Neural progenitor cell (in vitro differentiated cells): ENCODE measurements at regions not wholly inside any gene's neighbourhood (a gene's known extent, or its start where the extent isn't known, plus 50 kb on each side); places are given as distances from the start of the nearest gene placed in this dataset.

Source experiments
- DNase-seq: peaks from one replicate; pipeline ENCODE4 v3.0.0-alpha.2; 2016; ENCODE audit warnings: low spot score
- H2AFZ ChIP-seq: fragments of 200-600 bp; sonication (generic); replicated peaks from 2 replicates; pipeline ENCODE4 v1.6.1; 2016; ENCODE audit warnings: antibody characterized with exemption
- H3F3A ChIP-seq: fragments of 200-600 bp; sonication (generic); 2 replicates; pipeline ENCODE4 v1.6.1; 2016; ENCODE audit warnings: antibody characterized with exemption, low read depth
- H3K27ac ChIP-seq: fragments of 200-600 bp; sonication (generic); 2 replicates; pipeline ENCODE4 v1.5.1; 2016; ENCODE audit warnings: mild to moderate bottlenecking
- H3K27me3 ChIP-seq: fragments of 200-600 bp; sonication (generic); 2 replicates; pipeline ENCODE4 v1.6.1; 2016; ENCODE audit warnings: mild to moderate bottlenecking, moderate library complexity
- H3K36me3 ChIP-seq: fragments of 200-600 bp; sonication (generic); 2 replicates; pipeline ENCODE4 v1.5.1; 2016
- H3K4me1 ChIP-seq: fragments of 200-600 bp; sonication (generic); 2 replicates; pipeline ENCODE4 v1.6.1; 2016; ENCODE audit warnings: mixed run types
- H3K4me2 ChIP-seq: fragments of 200-600 bp; sonication (generic); 2 replicates; pipeline ENCODE4 v1.6.1; 2016
- H3K4me3 ChIP-seq: fragments of 200-600 bp; sonication (generic); 2 replicates; pipeline ENCODE4 v1.5.1; 2016
- H3K79me2 ChIP-seq: fragments of 200-600 bp; sonication (generic); 2 replicates; pipeline ENCODE4 v1.6.1; 2016; ENCODE audit warnings: low read depth
- H3K9ac ChIP-seq: fragments of 200-600 bp; sonication (generic); 2 replicates; pipeline ENCODE4 v1.6.1; 2016
- H3K9me3 ChIP-seq: fragments of 200-600 bp; sonication (generic); 2 replicates; pipeline ENCODE4 v1.5.1; 2016; ENCODE audit warnings: low read depth
- H4K20me1 ChIP-seq: fragments of 200-600 bp; sonication (generic); 2 replicates; pipeline ENCODE4 v1.6.1; 2016; ENCODE audit warnings: low read depth
- H3K27ac Mint-ChIP-seq: 3 replicates; pipeline ENCODE4 v1.8.0; 2021; ENCODE audit warnings: mixed read lengths
- H3K27me3 Mint-ChIP-seq: 2 replicates; pipeline ENCODE4 v1.8.0; 2022; ENCODE audit warnings: low read depth, mild to moderate bottlenecking, inconsistent platforms, moderate library complexity, mixed read lengths; ENCODE audit not compliant: insufficient read depth
- H3K36me3 Mint-ChIP-seq: 3 replicates; pipeline ENCODE4 v1.8.0; 2021; ENCODE audit warnings: mixed read lengths
- H3K4me1 Mint-ChIP-seq: 3 replicates; pipeline ENCODE4 v1.8.0; 2021; ENCODE audit warnings: mixed read lengths
- H3K4me3 Mint-ChIP-seq: 3 replicates; pipeline ENCODE4 v1.8.0; 2021; ENCODE audit warnings: mild to moderate bottlenecking, moderate library complexity, mixed read lengths
- H3K9me3 Mint-ChIP-seq: 3 replicates; pipeline ENCODE4 v1.8.0; 2020; ENCODE audit warnings: mixed read lengths
- EZH2 ChIP-seq: fragments of 200-600 bp; sonication (generic); IDR thresholded peaks from 2 replicates; pipeline ENCODE4 v1.6.1; 2017; ENCODE audit warnings: antibody characterized with exemption, mild to moderate bottlenecking, moderate library complexity
- EZH2phosphoT487 ChIP-seq: fragments of 200-600 bp; sonication (generic); IDR thresholded peaks from 2 replicates; pipeline ENCODE4 v1.6.1; 2017; ENCODE audit warnings: antibody characterized with exemption
- TF ChIP-seq, protein P1 (sequence below): fragments of 200-600 bp; sonication (generic); IDR thresholded peaks from 2 replicates; pipeline ENCODE4 v1.5.1; 2017; ENCODE audit warnings: antibody characterized with exemption, mild to moderate bottlenecking

DNA sequence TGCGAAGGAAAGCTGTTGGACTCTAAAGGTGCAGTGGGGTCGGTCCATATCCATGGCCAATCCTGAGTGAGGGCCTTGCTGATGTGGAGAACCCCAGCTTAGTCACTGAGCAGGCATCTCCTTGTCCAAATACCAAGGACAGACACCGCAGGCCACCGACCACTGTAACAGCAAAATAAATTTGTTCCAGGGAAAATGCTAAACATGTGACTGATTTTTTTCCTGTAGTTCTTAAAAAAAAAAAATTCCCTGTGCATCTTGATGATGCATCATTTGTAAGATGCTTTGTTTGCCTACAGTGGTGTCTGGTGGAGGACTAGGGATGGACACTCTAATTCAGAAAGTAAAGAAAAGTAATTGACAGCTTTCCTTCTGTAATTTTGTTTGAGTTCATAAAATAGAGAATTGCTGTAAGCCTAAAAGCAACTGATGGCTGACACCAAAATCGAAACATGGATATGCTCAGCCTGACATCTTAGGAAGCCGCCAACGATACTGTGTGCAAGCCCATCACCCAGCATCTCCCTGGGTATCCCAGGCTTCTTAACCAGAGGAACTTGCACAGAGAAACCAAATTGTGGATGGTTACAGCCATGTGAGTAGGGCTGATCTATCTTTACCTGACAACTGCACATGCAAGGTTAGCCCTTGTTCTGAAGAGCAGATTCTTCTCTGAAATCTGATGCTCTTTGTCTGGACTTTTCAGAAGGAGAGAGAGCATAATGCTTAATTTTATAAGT lies 188.6 kb downstream of the ARL4C start:
- peaks cover 2% of the 10 kb centered on the region for H3K9me3 Mint-ChIP-seq
- Histone ChIP-seq H3K79me2 (no peaks in the 10 kb centered on the region), H3F3A (peaks cover 20% of the 10 kb centered on the region), H3K36me3 (no peaks in the 10 kb centered on the region), H3K4me2 (no peak overlapping the region), H2AFZ (peak overlapping the region; percentile 52), H3K27ac (no peak overlapping the region), H3K27me3 (no peaks in the 10 kb centered on the region), H3K4me1 (peaks cover 36% of the 10 kb centered on the region), H3K9ac (no peak overlapping the region), H3K4me3 (no peak overlapping the region), H4K20me1 (no peaks in the 10 kb centered on the region), H3K9me3 (no peaks in the 10 kb centered on the region)
- no peaks in the 10 kb centered on the region for H3K36me3 Mint-ChIP-seq
- no peak for DNase-seq
- peaks cover 3% of the 10 kb centered on the region for H3K27me3 Mint-ChIP-seq
- TF ChIP-seq, protein P1, sequence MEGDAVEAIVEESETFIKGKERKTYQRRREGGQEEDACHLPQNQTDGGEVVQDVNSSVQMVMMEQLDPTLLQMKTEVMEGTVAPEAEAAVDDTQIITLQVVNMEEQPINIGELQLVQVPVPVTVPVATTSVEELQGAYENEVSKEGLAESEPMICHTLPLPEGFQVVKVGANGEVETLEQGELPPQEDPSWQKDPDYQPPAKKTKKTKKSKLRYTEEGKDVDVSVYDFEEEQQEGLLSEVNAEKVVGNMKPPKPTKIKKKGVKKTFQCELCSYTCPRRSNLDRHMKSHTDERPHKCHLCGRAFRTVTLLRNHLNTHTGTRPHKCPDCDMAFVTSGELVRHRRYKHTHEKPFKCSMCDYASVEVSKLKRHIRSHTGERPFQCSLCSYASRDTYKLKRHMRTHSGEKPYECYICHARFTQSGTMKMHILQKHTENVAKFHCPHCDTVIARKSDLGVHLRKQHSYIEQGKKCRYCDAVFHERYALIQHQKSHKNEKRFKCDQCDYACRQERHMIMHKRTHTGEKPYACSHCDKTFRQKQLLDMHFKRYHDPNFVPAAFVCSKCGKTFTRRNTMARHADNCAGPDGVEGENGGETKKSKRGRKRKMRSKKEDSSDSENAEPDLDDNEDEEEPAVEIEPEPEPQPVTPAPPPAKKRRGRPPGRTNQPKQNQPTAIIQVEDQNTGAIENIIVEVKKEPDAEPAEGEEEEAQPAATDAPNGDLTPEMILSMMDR, result no peak
- TF ChIP-seq EZH2 (no peak), EZH2phosphoT487 (no peak)
- no peak overlapping the region for H3K4me3 Mint-ChIP-seq
- H3K4me1 Mint-ChIP-seq, result peaks cover 31% of the 10 kb centered on the region
- H3K27ac Mint-ChIP-seq, result no peak overlapping the region

DNA sequence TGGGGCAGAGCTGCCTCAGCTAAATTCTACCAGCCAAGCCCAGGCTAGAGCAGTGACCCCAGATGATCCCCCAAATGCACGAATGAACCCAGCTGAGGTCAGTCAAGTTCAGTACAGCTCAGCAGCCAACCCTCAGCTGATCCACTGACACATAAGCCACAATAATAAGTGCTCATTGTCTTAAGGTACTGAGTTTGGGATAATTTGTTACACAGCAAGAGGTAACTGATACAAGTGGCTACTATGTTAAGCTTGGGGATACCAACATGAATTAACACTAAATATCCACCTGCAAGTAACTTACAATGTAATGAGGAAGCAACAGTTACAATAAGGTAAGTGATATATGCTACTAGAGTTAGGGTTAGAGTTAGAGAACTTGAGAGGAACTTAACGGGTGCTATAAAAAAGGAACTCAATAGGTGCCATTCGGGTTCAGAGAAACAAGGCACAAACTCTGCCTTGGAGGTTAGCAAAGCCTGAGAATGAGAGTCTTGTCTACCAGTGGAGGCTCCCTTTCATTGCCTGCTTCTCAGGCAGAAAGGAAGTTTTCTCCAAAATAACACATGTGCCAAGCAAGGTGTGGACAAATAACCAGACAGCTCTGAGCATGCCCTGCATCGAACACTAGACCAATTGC lies 189.4 kb downstream of the ARL4C start:
- H2AFZ ChIP-seq, result no peak overlapping the region

DNA sequence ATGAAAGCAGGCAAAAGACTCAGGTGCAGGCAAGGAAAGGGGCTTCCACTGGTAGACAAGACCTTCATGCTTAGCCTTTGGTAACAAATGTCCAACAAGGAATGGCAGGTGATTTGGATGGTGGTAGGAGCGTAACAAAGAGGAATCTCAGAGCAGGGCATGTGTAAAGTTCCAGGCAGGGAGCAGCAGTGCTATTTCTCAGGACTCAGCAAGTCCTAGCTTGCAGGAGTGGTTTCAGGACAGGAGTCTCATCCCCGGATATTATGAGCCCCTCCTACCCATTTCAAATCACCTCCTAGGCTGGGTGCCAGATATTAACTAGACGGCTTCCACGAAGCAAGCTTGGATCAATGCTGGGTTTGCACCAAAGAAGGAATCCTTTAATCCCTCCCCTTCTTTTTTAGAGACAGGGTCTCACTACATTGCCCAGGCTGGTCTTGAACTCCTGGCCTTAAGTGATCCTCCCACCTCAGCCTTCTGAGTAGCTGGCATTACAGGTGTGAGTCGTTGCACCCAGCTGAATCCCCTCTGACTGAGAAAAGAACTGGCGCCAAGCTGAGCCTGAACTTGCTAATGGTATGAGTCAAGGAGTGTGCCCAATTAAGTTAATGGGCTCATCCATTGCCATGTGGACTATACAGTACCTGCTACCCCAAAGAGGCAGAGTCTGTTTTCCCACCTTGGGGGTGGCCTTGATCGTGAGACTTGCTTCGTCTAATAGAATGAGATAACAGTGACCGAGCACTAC lies 190.3 kb downstream of the ARL4C start:
- peak overlapping the region; percentile 44 for H3K27ac Mint-ChIP-seq
- Histone ChIP-seq H3K4me2 (no peak overlapping the region), H3K27ac (no peak overlapping the region), H3K9ac (no peak overlapping the region), H3K79me2 (no peaks in the 10 kb centered on the region), H3K36me3 (no peaks in the 10 kb centered on the region), H3K4me3 (no peak overlapping the region), H3K4me1 (peaks cover 36% of the 10 kb centered on the region), H3F3A (peaks cover 20% of the 10 kb centered on the region), H3K27me3 (no peaks in the 10 kb centered on the region), H4K20me1 (no peaks in the 10 kb centered on the region), H3K9me3 (no peaks in the 10 kb centered on the region), H2AFZ (no peak overlapping the region)
- H3K4me3 Mint-ChIP-seq, result no peak overlapping the region
- H3K4me1 Mint-ChIP-seq, result peaks cover 44% of the 10 kb centered on the region
- no peak for TF ChIP-seq EZH2phosphoT487
- TF ChIP-seq EZH2, result no peak
- TF ChIP-seq, protein P1, result no peak
- H3K27me3 Mint-ChIP-seq, result peaks cover 3% of the 10 kb centered on the region
- H3K9me3 Mint-ChIP-seq, result peaks cover 2% of the 10 kb centered on the region
- DNase-seq, result no peak
- H3K36me3 Mint-ChIP-seq, result no peaks in the 10 kb centered on the region

More for the DNA sequence above, 189.4 kb downstream of the ARL4C start:
- no peak overlapping the region for H3K9ac ChIP-seq
- H3K4me2 ChIP-seq, result no peak overlapping the region
- H3K27me3 Mint-ChIP-seq, result peaks cover 3% of the 10 kb centered on the region
- H3K27ac ChIP-seq, result no peak overlapping the region
- no peaks in the 10 kb centered on the region for H3K27me3 ChIP-seq
- H3K4me3 ChIP-seq, result no peak overlapping the region
- peaks cover 2% of the 10 kb centered on the region for H3K9me3 Mint-ChIP-seq
- no peak for DNase-seq
- peak overlapping the region; percentile 44 for H3K27ac Mint-ChIP-seq
- H3K36me3 Mint-ChIP-seq, result no peaks in the 10 kb centered on the region
- TF ChIP-seq, protein P1, result no peak
- TF ChIP-seq EZH2 (no peak), EZH2phosphoT487 (no peak)
- H3K4me3 Mint-ChIP-seq, result no peak overlapping the region
- peaks cover 36% of the 10 kb centered on the region for H3K4me1 ChIP-seq
- peaks cover 20% of the 10 kb centered on the region for H3F3A ChIP-seq
- H3K36me3 ChIP-seq, result no peaks in the 10 kb centered on the region
- H3K4me1 Mint-ChIP-seq, result peaks cover 37% of the 10 kb centered on the region
- H4K20me1 ChIP-seq, result no peaks in the 10 kb centered on the region
- H3K79me2 ChIP-seq, result no peaks in the 10 kb centered on the region
- H3K9me3 ChIP-seq, result no peaks in the 10 kb centered on the region
